OCI-LY3 (cell line): ENCODE measurements at regions not wholly inside any gene's neighbourhood (a gene's known extent, or its start where the extent isn't known, plus 50 kb on each side); places are given as distances from the start of the nearest gene placed in this dataset.

Experiments
- EZH2phosphoT487 ChIP-seq: fragments of 200-600 bp; shearing (Covaris generic); IDR thresholded peaks from 2 replicates; pipeline ENCODE4 v1.6.1; 2018; ENCODE audit warnings: antibody characterized with exemption, mixed run types, low read depth
- TF ChIP-seq, protein P1 (sequence below): fragments of 200-600, 300-600 bp; sonication (generic); IDR thresholded peaks from 2 replicates; pipeline ENCODE4 v1.5.1; 2014; ENCODE audit warnings: antibody characterized with exemption, low read length, low read depth

DNA sequence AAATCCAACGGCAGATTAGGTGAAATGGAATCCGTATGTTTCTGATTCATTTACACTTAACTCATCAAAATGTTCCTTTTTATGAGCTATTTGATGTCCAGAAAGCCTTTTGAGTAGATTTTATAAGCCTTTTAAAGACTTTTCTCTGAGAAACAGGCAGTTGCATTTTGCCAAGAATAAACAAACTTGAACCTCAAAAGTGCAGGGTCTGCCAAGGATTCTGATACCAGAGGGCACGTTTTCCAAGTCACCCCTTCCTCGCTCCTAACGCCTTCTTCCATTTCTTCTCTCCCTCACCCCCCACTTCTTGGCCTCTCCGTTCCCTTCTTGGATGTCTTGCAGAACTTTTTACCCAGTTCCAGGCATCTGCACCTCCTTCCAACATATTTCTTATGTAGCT, 200.6 kb upstream of the TBX3 start:
- TF ChIP-seq, protein P1, sequence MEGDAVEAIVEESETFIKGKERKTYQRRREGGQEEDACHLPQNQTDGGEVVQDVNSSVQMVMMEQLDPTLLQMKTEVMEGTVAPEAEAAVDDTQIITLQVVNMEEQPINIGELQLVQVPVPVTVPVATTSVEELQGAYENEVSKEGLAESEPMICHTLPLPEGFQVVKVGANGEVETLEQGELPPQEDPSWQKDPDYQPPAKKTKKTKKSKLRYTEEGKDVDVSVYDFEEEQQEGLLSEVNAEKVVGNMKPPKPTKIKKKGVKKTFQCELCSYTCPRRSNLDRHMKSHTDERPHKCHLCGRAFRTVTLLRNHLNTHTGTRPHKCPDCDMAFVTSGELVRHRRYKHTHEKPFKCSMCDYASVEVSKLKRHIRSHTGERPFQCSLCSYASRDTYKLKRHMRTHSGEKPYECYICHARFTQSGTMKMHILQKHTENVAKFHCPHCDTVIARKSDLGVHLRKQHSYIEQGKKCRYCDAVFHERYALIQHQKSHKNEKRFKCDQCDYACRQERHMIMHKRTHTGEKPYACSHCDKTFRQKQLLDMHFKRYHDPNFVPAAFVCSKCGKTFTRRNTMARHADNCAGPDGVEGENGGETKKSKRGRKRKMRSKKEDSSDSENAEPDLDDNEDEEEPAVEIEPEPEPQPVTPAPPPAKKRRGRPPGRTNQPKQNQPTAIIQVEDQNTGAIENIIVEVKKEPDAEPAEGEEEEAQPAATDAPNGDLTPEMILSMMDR = no peak
- no peak for TF ChIP-seq EZH2phosphoT487
